ENCODE measurements at regions not wholly inside any gene's neighbourhood (a gene's known extent, or its start where the extent isn't known, plus 50 kb on each side); places are given as distances from the start of the nearest gene placed in this dataset.

GRCh38 chr11:45475173-45475572 is 189.0 kb upstream of the SYT13 start:
- H2BK120ac ChIP-seq (ENCODE audit: low read depth, low read length): no peak overlapping the region
- H3K9me1 ChIP-seq (ENCODE audit: insufficient read depth, low read length): no peaks in the 10 kb centered on the region
- CTCF ChIA-PET: no interaction called here
- no peak overlapping the region for H3K9ac ChIP-seq (ENCODE audit: low read depth, low read length)
- TF ChIP-seq CHD1 (IDR thresholded peaks at IDR 0.05; ENCODE audit: low read depth, low read length) (no peak), RCOR1 (IDR thresholded peaks at IDR 0.05; ENCODE audit: insufficient replicate concordance, low read length) (no peak), CEBPB (IDR thresholded peaks at IDR 0.05; ENCODE audit: low read depth, low read length) (no peak), FOS (IDR thresholded peaks at IDR 0.05; ENCODE audit: low read depth, low read length) (no peak), NFE2L2 (IDR thresholded peaks at IDR 0.05; ENCODE audit: low read depth, low read length) (no peak), SMC3 (IDR thresholded peaks at IDR 0.05; ENCODE audit: low read depth, low read length) (no peak), BHLHE40 (IDR thresholded peaks at IDR 0.05; ENCODE audit: low read depth, low read length) (no peak), ELK1 (IDR thresholded peaks at IDR 0.05; ENCODE audit: borderline replicate concordance, low read depth, low read length) (no peak), USF2 (IDR thresholded peaks at IDR 0.05; ENCODE audit: low read depth, low read length) (no peak), RAD21 (IDR thresholded peaks at IDR 0.05; ENCODE audit: low read length) (no peak)
- no peak for DNase-seq
- H3K14ac ChIP-seq (replicated peaks; ENCODE audit: low read depth, low read length): no peak overlapping the region
- H2BK15ac ChIP-seq (ENCODE audit: low read depth, low read length): no peak overlapping the region
- in situ Hi-C loops (cut with MboI; ENCODE audit: low sequenced_read_pairs): no loop called here
- H3K4me1 ChIP-seq (ENCODE audit: control insufficient read depth, insufficient read depth, low read length): no peaks in the 10 kb centered on the region
- H3K27me3 ChIP-seq (ENCODE audit: control insufficient read depth, insufficient read depth, low read length): peaks cover 3% of the 10 kb centered on the region
- ATAC-seq (ENCODE audit: low read depth): no peak
- H3K27ac ChIP-seq (ENCODE audit: insufficient read depth, low read length): no peak overlapping the region
- H3K4me2 ChIP-seq (ENCODE audit: low read depth, low read length): no peak overlapping the region
- no peak overlapping the region for H3K4me3 ChIP-seq (ENCODE audit: insufficient read depth, low read depth, low read length)
- BruUV-seq (replicated peaks): no TSS peak
- H4K91ac ChIP-seq (ENCODE audit: insufficient read depth, low read depth, low read length): no peak overlapping the region
- H3K23ac ChIP-seq (ENCODE audit: low read depth, low read length): no peak overlapping the region
- H2AK9ac ChIP-seq (replicated peaks; ENCODE audit: low read depth, low read length, poor library complexity): no peak overlapping the region
- no peaks in the 10 kb centered on the region for H4K20me1 ChIP-seq (ENCODE audit: insufficient read depth, low read length)
- H3K79me1 ChIP-seq (ENCODE audit: low read depth in 1 of 2, low read length in 2 of 2): no peaks in the 10 kb centered on the region
- no peak overlapping the region for H4K5ac ChIP-seq (ENCODE audit: low read depth, low read length)
- H3K9me3 ChIP-seq (ENCODE audit: control insufficient read depth, insufficient read depth, low read length): no peaks in the 10 kb centered on the region
- H2AK5ac ChIP-seq (ENCODE audit: low read depth, low read length): no peak overlapping the region
- H3K4ac ChIP-seq (ENCODE audit: low read depth, low read length): no peak overlapping the region
- no peak overlapping the region for H2AFZ ChIP-seq (replicated peaks; ENCODE audit: low read length, poor library complexity)
- H3K56ac ChIP-seq (ENCODE audit: extremely low read depth, insufficient read depth, low read length): no peak overlapping the region
- POLR2A ChIA-PET (ENCODE audit: unreplicated experiment): no interaction called here
- WGBS, 2 experiments (ENCODE audit: extremely low coverage in 2 of 2, insufficient read length in 1 of 2): no CpG with 5 or more reads among the region's 2 CpGs
- intact Hi-C loops (cut with micrococcal nuclease): no loop called here
- no peak overlapping the region for H2BK5ac ChIP-seq (ENCODE audit: low read depth, low read length, poor library complexity, severe bottlenecking)
- dilution Hi-C loops (cut with HindIII; ENCODE audit: low sequenced_read_pairs, unreplicated experiment): no loop called here
- no peaks in the 10 kb centered on the region for H3K36me3 ChIP-seq (ENCODE audit: control insufficient read depth, insufficient read depth, low read length)
- H2BK20ac ChIP-seq (ENCODE audit: low read depth, low read length): no peak overlapping the region
- no peak overlapping the region for H3K18ac ChIP-seq (ENCODE audit: low read depth, low read length)
- H4K8ac ChIP-seq (ENCODE audit: low read depth in 2 of 2, low read length in 2 of 2): no peak overlapping the region

All from IMR-90 (cell line).